UCSD-AML1 (cell line): ENCODE measurements at regions not wholly inside any gene's neighbourhood (a gene's known extent, or its start where the extent isn't known, plus 50 kb on each side); places are given as distances from the start of the nearest gene placed in this dataset.
"Not testable (repeated sequence)": the region's sequence is repeated elsewhere in the genome, so short reads cannot be mapped to it uniquely, and the experiment has no call there.

ENCODE experiments used
- DNase-seq: peaks from one replicate; lab custom pipeline; 2025; ENCODE audit not compliant: unreplicated experiment; lab: John Stamatoyannopoulos, UW

- no peak for DNase-seq
Observed at GRCh38 chr5:34551911-34552433, 104.2 kb upstream of the RAI14 start.

GRCh38 chr5:34552686-34553085 is 103.4 kb upstream of the RAI14 start:
- no peak for DNase-seq

GRCh38 chr5:34553581-34553980 is 102.5 kb upstream of the RAI14 start:
- no peak for DNase-seq

GRCh38 chr5:34554641-34555040 is 101.5 kb upstream of the RAI14 start:
- DNase-seq, result no peak

- DNase-seq, result no peak
Observed at GRCh38 chr5:34555699-34556508, 100.2 kb upstream of the RAI14 start.

GRCh38 chr5:34556509-34556782 is 99.7 kb upstream of the RAI14 start:
- no peak for DNase-seq

GRCh38 chr5:34561581-34561980 is 94.5 kb upstream of the RAI14 start:
- DNase-seq, result not testable (repeated sequence)

GRCh38 chr5:34562791-34563190 is 93.3 kb upstream of the RAI14 start:
- DNase-seq, result no peak

GRCh38 chr5:34563269-34563668 is 92.9 kb upstream of the RAI14 start:
- DNase-seq, result no peak

- DNase-seq, result no peak
Observed at GRCh38 chr5:34563931-34564709, 92.0 kb upstream of the RAI14 start.

GRCh38 chr5:34564710-34565235 is 91.4 kb upstream of the RAI14 start:
- DNase-seq, result no peak

GRCh38 chr5:34570143-34570542 is 86.0 kb upstream of the RAI14 start:
- no peak for DNase-seq

GRCh38 chr5:34570721-34571676 is 85.1 kb upstream of the RAI14 start:
- DNase-seq, result no peak

- DNase-seq, result no peak
Observed at GRCh38 chr5:34571677-34572041, 84.5 kb upstream of the RAI14 start.

GRCh38 chr5:34574936-34575467 is 81.1 kb upstream of the RAI14 start:
- DNase-seq, result no peak

GRCh38 chr5:34576891-34577666 is 79.0 kb upstream of the RAI14 start:
- no peak for DNase-seq

- no peak for DNase-seq
Observed at GRCh38 chr5:34578962-34579361, 77.2 kb upstream of the RAI14 start.

- no peak for DNase-seq
Observed at GRCh38 chr5:34580983-34581382, 75.1 kb upstream of the RAI14 start.

GRCh38 chr5:34582371-34582770 is 73.8 kb upstream of the RAI14 start:
- no peak for DNase-seq

- no peak for DNase-seq
Observed at GRCh38 chr5:34583167-34583566, 73.0 kb upstream of the RAI14 start.
